HEK293 (cell line): ENCODE measurements at regions not wholly inside any gene's neighbourhood (a gene's known extent, or its start where the extent isn't known, plus 50 kb on each side); places are given as distances from the start of the nearest gene placed in this dataset.

ENCODE experiments used
- CTCF ChIA-PET: fragments of 350-600 bp; formaldehyde crosslinking; extraction: SDS; loops from one replicate; lab custom pipeline; 2021; ENCODE audit warnings: antibody characterized with exemption; lab: Yijun Ruan, JAX
- POLR2A ChIA-PET: fragments of 300-600 bp; formaldehyde crosslinking; extraction: SDS; loops from one replicate; lab custom pipeline; 2020; ENCODE audit warnings: antibody characterized with exemption, inconsistent platforms; lab: Yijun Ruan, JAX
- H3K27ac ChIP-seq: fragments of 200-500 bp; sonication (Bioruptor generic); 2 replicates; pipeline ENCODE4 v1.5.1; 2014; ENCODE audit warnings: low read depth, low read length, control low read depth, inconsistent platforms; ENCODE audit errors: extremely low read depth
- H3K36me3 ChIP-seq, 2 experiments: fragments of 200-500 bp in 1 of 2; sonication (Bioruptor generic) in 1 of 2; 1 replicate in 1 of 2; 2 replicates in 1 of 2; pipeline ENCODE4 v1.5.1; 2014 to 2017; ENCODE audit warnings: inconsistent platforms in 2 of 2, low read length in 2 of 2; ENCODE audit not compliant: control insufficient read depth in 2 of 2, insufficient read depth in 1 of 2
- H3K4me1 ChIP-seq: fragments of 200-500 bp; sonication (Bioruptor generic); 2 replicates; pipeline ENCODE4 v1.5.1; 2014; ENCODE audit warnings: mild to moderate bottlenecking, low read length, inconsistent platforms; ENCODE audit not compliant: control insufficient read depth, insufficient read depth
- H3K4me3 ChIP-seq: 2 replicates; pipeline ENCODE4 v1.5.1; 2011; ENCODE audit warnings: low read depth, mild to moderate bottlenecking, control low read depth, low read length, moderate library complexity
- H3K9me3 ChIP-seq: fragments of 200-500 bp; sonication (Bioruptor generic); 2 replicates; pipeline ENCODE4 v1.5.1; 2014; ENCODE audit warnings: low read depth, low read length, inconsistent platforms; ENCODE audit not compliant: control insufficient read depth, insufficient read depth
- ELK4 ChIP-seq: IDR thresholded peaks from 2 replicates; pipeline ENCODE4 v1.6.1; 2011; ENCODE audit warnings: mild to moderate bottlenecking, low read depth, low read length, borderline replicate concordance
- GFI1B ChIP-seq: fragments of 450-650 bp; formaldehyde crosslinking; IDR thresholded peaks from 2 replicates; pipeline ENCODE4 v1.5.1; 2016; ENCODE audit warnings: missing biosample characterization, missing genetic modification characterization
- GLIS2 ChIP-seq: fragments of 450-650 bp; formaldehyde crosslinking; IDR thresholded peaks from 2 replicates; pipeline ENCODE4 v1.5.1; 2016; ENCODE audit warnings: missing biosample characterization, missing genetic modification characterization
- MZF1 ChIP-seq: fragments of 450-650 bp; formaldehyde crosslinking; IDR thresholded peaks from 2 replicates; pipeline ENCODE4 v1.5.1; 2017; ENCODE audit warnings: missing biosample characterization, missing genetic modification characterization, borderline replicate concordance
- WT1 ChIP-seq: fragments of 450-650 bp; formaldehyde crosslinking; IDR thresholded peaks from 2 replicates; pipeline ENCODE4 v1.5.1; 2016; ENCODE audit warnings: missing biosample characterization, missing genetic modification characterization
- ZBTB48 ChIP-seq: fragments of 450-650 bp; formaldehyde crosslinking; IDR thresholded peaks from 2 replicates; pipeline ENCODE4 v1.5.1; 2016; ENCODE audit warnings: missing biosample characterization, missing genetic modification characterization
- ZNF140 ChIP-seq: fragments of 450-650 bp; formaldehyde crosslinking; IDR thresholded peaks from 2 replicates; pipeline ENCODE4 v1.5.1; 2016; ENCODE audit warnings: missing biosample characterization, missing genetic modification characterization
- ZNF18 ChIP-seq: fragments of 450-650 bp; formaldehyde crosslinking; IDR thresholded peaks from 2 replicates; pipeline ENCODE4 v1.5.1; 2016; ENCODE audit warnings: missing biosample characterization, missing genetic modification characterization
- ZNF223 ChIP-seq: fragments of 450-650 bp; formaldehyde crosslinking; IDR thresholded peaks from 2 replicates; pipeline ENCODE4 v1.5.1; 2016; ENCODE audit warnings: missing biosample characterization, missing genetic modification characterization
- ZNF416 ChIP-seq: fragments of 450-650 bp; formaldehyde crosslinking; IDR thresholded peaks from 2 replicates; pipeline ENCODE4 v1.5.1; 2016; ENCODE audit warnings: missing biosample characterization, missing genetic modification characterization
- ZNF600 ChIP-seq: fragments of 450-650 bp; formaldehyde crosslinking; IDR thresholded peaks from 2 replicates; pipeline ENCODE4 v1.5.1; 2016; ENCODE audit warnings: missing biosample characterization, missing genetic modification characterization
- ZSCAN4 ChIP-seq: fragments of 450-650 bp; formaldehyde crosslinking; IDR thresholded peaks from 2 replicates; pipeline ENCODE4 v1.5.1; 2017; ENCODE audit warnings: missing biosample characterization, missing genetic modification characterization
- TF ChIP-seq, protein P1 (sequence below): fragments of 450-650 bp; formaldehyde crosslinking; IDR thresholded peaks from 2 replicates; pipeline ENCODE4 v1.5.1; 2016; ENCODE audit warnings: missing biosample characterization, missing genetic modification characterization
- TF ChIP-seq, protein P2 (sequence below): fragments of 450-650 bp; formaldehyde crosslinking; IDR thresholded peaks from 2 replicates; pipeline ENCODE4 v1.5.1; 2016; ENCODE audit warnings: missing biosample characterization, missing genetic modification characterization, borderline replicate concordance
- TF ChIP-seq, protein P3 (sequence below): fragments of 450-650 bp; formaldehyde crosslinking; IDR thresholded peaks from 2 replicates; pipeline ENCODE4 v1.5.1; 2016; ENCODE audit warnings: missing biosample characterization, missing genetic modification characterization

DNA sequence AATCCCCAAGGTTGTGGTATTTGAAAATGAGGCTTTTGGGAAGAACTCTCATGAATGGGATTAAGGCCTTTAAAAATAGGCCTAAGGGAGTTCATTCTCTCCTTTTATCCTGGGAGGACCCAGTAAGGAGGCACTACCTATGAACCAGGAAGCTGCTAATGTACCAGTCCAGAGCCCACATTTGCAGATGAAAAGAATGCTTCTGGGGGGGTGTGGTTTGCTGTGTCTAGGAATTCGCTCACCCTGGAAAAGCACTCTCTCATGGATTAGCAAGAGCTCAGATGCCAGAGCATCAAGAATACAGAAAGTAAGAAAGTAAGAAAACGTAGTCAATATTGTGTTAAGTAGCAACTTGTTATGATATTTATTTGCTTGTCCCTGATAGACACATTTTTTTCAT lies 785.7 kb upstream of the GYPC start:
- H3K4me1 ChIP-seq: no peaks in the 10 kb centered on the region
- H3K36me3 ChIP-seq: no peaks in the 10 kb centered on the region
- CTCF ChIA-PET: interaction anchor here (0.6 kb wide), 1 partner anchor 862 kb away, joined by 5 read pairs; no protein-coding TSS in a partner anchor
- H3K4me3 ChIP-seq: no peak overlapping the region
- TF ChIP-seq WT1 (tag by site-specific recombination) (no peak), ELK4 (no peak), ZBTB48 (tag by site-specific recombination) (no peak), ZNF416 (tag by site-specific recombination) (no peak), GLIS2 (tag by site-specific recombination) (no peak), ZNF600 (tag by site-specific recombination) (no peak)
- TF ChIP-seq, all 188 proteins: peak for 0
- POLR2A ChIA-PET: no interaction called here
- no peak overlapping the region for H3K27ac ChIP-seq
- H3K9me3 ChIP-seq: no peaks in the 10 kb centered on the region

DNA sequence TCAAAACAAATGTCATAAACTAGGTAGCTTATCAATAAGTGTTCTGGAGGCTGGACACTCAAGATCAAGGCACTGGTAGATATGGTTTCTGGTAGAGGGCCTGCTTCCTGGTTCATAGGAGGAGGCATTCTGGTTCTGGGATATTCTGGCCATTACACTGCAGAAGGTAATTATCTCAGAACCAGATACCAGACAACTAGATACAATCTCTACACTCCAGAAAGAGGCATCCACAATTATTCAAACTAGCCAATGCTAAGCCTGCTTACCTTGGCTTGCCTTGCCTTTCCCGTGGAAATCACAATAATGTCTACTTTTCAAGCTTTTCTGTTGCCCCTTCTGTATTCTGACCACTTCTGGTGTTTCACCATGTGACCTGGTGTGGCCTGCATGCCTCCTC lies 785.2 kb upstream of the GYPC start:
- no peaks in the 10 kb centered on the region for H3K36me3 ChIP-seq
- POLR2A ChIA-PET: no interaction called here
- CTCF ChIA-PET: interaction anchor here (0.6 kb wide), 1 partner anchor 861 kb away, joined by 5 read pairs; no protein-coding TSS in a partner anchor
- no peaks in the 10 kb centered on the region for H3K9me3 ChIP-seq
- H3K4me1 ChIP-seq: no peaks in the 10 kb centered on the region
- H3K27ac ChIP-seq: no peak overlapping the region
- TF ChIP-seq ZNF223 (tag by site-specific recombination) (no peak), MZF1 (tag by site-specific recombination) (no peak), ZNF140 (tag by site-specific recombination) (no peak), ZSCAN4 (tag by site-specific recombination) (no peak), GFI1B (no peak), ZNF18 (no peak)
- TF ChIP-seq, protein P1, sequence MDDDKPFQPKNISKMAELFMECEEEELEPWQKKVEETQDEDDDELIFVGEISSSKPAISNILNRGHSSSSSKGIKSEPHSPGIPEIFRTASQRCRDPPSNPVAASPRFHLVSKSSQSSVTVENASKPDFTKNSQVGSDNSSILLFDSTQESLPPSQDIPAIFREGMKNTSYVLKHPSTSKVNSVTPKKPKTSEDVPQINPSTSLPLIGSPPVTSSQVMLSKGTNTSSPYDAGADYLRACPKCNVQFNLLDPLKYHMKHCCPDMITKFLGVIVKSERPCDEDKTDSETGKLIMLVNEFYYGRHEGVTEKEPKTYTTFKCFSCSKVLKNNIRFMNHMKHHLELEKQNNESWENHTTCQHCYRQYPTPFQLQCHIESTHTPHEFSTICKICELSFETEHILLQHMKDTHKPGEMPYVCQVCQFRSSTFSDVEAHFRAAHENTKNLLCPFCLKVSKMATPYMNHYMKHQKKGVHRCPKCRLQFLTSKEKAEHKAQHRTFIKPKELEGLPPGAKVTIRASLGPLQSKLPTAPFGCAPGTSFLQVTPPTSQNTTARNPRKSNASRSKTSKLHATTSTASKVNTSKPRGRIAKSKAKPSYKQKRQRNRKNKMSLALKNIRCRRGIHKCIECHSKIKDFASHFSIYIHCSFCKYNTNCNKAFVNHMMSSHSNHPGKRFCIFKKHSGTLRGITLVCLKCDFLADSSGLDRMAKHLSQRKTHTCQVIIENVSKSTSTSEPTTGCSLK (tag by site-specific recombination): no peak
- TF ChIP-seq, protein P2, sequence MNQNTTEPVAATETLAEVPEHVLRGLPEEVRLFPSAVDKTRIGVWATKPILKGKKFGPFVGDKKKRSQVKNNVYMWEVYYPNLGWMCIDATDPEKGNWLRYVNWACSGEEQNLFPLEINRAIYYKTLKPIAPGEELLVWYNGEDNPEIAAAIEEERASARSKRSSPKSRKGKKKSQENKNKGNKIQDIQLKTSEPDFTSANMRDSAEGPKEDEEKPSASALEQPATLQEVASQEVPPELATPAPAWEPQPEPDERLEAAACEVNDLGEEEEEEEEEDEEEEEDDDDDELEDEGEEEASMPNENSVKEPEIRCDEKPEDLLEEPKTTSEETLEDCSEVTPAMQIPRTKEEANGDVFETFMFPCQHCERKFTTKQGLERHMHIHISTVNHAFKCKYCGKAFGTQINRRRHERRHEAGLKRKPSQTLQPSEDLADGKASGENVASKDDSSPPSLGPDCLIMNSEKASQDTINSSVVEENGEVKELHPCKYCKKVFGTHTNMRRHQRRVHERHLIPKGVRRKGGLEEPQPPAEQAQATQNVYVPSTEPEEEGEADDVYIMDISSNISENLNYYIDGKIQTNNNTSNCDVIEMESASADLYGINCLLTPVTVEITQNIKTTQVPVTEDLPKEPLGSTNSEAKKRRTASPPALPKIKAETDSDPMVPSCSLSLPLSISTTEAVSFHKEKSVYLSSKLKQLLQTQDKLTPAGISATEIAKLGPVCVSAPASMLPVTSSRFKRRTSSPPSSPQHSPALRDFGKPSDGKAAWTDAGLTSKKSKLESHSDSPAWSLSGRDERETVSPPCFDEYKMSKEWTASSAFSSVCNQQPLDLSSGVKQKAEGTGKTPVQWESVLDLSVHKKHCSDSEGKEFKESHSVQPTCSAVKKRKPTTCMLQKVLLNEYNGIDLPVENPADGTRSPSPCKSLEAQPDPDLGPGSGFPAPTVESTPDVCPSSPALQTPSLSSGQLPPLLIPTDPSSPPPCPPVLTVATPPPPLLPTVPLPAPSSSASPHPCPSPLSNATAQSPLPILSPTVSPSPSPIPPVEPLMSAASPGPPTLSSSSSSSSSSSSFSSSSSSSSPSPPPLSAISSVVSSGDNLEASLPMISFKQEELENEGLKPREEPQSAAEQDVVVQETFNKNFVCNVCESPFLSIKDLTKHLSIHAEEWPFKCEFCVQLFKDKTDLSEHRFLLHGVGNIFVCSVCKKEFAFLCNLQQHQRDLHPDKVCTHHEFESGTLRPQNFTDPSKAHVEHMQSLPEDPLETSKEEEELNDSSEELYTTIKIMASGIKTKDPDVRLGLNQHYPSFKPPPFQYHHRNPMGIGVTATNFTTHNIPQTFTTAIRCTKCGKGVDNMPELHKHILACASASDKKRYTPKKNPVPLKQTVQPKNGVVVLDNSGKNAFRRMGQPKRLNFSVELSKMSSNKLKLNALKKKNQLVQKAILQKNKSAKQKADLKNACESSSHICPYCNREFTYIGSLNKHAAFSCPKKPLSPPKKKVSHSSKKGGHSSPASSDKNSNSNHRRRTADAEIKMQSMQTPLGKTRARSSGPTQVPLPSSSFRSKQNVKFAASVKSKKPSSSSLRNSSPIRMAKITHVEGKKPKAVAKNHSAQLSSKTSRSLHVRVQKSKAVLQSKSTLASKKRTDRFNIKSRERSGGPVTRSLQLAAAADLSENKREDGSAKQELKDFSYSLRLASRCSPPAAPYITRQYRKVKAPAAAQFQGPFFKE (tag by site-specific recombination): no peak
- TF ChIP-seq, protein P3, sequence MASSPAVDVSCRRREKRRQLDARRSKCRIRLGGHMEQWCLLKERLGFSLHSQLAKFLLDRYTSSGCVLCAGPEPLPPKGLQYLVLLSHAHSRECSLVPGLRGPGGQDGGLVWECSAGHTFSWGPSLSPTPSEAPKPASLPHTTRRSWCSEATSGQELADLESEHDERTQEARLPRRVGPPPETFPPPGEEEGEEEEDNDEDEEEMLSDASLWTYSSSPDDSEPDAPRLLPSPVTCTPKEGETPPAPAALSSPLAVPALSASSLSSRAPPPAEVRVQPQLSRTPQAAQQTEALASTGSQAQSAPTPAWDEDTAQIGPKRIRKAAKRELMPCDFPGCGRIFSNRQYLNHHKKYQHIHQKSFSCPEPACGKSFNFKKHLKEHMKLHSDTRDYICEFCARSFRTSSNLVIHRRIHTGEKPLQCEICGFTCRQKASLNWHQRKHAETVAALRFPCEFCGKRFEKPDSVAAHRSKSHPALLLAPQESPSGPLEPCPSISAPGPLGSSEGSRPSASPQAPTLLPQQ (tag by site-specific recombination): no peak
- H3K4me3 ChIP-seq: no peak overlapping the region
